ENCODE measurements at regions not wholly inside any gene's neighbourhood (a gene's known extent, or its start where the extent isn't known, plus 50 kb on each side); places are given as distances from the start of the nearest gene placed in this dataset.

DNA sequence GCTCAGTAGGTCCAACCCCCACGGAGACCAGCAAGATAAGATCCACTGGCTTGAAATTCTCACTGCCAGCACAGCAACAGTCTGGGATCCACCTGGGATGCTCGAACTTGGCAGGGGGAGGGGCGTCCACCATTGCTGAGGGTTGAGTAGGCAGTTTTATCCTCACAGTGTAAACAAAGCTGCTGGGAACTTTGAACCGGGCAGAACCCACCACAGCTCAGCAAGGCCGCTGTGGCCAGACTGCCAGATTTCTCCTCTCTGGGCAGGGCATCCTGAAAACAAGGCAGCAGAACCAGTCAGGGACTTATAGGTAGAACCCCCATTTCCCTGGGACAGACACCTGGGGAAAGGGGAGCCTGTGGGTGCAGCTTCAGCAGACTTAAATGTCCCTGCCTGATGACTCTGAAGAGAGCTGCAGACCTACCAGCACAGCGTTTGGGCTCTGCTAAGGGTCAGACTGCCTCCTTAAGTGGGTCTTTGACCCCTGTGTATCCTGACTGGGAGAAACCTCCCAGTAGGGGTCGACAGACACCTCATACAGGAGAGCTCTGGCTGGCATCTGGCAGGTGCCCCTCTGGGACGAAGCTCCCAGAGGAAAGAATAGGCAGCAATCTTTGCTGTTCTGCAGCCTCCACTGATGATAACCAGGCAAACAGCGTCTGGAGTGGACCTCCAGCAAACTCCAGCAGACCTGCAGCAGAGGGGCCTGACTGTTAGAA is 782.4 kb upstream of the EYS start:
- H3K4me3 ChIP-seq (ENCODE audit: control insufficient read depth, low read depth, low read length) = no peak overlapping the region
- no peak for DNase-seq (ENCODE audit: low read depth)
- TF ChIP-seq, protein P1, sequence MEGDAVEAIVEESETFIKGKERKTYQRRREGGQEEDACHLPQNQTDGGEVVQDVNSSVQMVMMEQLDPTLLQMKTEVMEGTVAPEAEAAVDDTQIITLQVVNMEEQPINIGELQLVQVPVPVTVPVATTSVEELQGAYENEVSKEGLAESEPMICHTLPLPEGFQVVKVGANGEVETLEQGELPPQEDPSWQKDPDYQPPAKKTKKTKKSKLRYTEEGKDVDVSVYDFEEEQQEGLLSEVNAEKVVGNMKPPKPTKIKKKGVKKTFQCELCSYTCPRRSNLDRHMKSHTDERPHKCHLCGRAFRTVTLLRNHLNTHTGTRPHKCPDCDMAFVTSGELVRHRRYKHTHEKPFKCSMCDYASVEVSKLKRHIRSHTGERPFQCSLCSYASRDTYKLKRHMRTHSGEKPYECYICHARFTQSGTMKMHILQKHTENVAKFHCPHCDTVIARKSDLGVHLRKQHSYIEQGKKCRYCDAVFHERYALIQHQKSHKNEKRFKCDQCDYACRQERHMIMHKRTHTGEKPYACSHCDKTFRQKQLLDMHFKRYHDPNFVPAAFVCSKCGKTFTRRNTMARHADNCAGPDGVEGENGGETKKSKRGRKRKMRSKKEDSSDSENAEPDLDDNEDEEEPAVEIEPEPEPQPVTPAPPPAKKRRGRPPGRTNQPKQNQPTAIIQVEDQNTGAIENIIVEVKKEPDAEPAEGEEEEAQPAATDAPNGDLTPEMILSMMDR (IDR thresholded peaks at IDR 0.05; ENCODE audit: control insufficient read depth, insufficient read depth, low read depth, low read length, missing control alignments) = no peak

- H3K4me3 ChIP-seq (ENCODE audit: control insufficient read depth, low read depth, low read length) = no peak overlapping the region
- DNase-seq (ENCODE audit: low read depth) = no peak
- TF ChIP-seq, protein P1 (IDR thresholded peaks at IDR 0.05; ENCODE audit: control insufficient read depth, insufficient read depth, low read depth, low read length, missing control alignments) = no peak
Observed at GRCh38 chr6:66481216-66481615, 774.2 kb upstream of the EYS start.

- TF ChIP-seq, protein P1 (IDR thresholded peaks at IDR 0.05; ENCODE audit: control insufficient read depth, insufficient read depth, low read depth, low read length, missing control alignments) = no peak
- H3K4me3 ChIP-seq (ENCODE audit: control insufficient read depth, low read depth, low read length) = no peak overlapping the region
- no peak for DNase-seq (ENCODE audit: low read depth)
Observed at GRCh38 chr6:66478705-66479104, 771.7 kb upstream of the EYS start.

DNA sequence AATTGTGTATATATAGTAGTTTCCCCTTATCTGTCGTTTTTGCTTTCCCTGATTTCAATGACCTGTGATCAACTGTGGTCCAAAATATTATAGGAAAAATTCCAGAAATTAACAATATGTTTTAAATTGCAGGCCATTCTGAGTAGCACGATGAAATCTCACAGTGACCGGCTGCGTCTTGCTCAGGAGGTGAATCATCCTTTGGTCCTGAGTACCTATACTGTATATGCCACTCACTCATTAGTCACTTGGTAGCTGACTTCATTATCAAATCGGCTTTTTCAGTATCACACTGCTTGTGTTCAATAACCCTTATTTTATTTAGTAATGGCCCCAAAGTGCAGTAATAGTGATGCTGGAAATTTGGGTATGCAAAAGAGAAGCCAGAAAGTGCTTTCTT is 728.3 kb upstream of the EYS start:
- DNase-seq (ENCODE audit: low read depth) = no peak
- H3K4me3 ChIP-seq (ENCODE audit: control insufficient read depth, low read depth, low read length) = no peak overlapping the region
- TF ChIP-seq, protein P1 (IDR thresholded peaks at IDR 0.05; ENCODE audit: control insufficient read depth, insufficient read depth, low read depth, low read length, missing control alignments) = no peak

DNA sequence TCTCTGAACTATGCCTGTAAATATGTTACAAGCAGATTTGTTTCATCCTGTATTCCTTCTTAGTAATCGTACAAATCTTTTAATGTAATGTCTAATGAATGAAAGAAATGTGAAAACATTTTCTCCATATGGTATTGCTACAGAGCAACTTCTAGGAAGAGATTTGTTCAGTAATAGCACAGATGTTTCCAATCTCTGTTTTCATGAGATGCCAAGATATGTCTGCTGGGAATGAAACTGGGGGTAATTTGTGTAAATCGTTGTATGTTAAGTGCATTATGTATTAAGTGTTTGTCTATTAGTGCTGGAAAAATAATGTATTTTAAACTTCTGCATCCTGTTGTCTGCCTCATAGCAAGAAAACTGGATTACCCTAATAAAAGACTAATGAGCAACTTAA is 722.2 kb upstream of the EYS start:
- TF ChIP-seq, protein P1 (IDR thresholded peaks at IDR 0.05; ENCODE audit: control insufficient read depth, insufficient read depth, low read depth, low read length, missing control alignments) = no peak
- no peak for DNase-seq (ENCODE audit: low read depth)
- H3K4me3 ChIP-seq (ENCODE audit: control insufficient read depth, low read depth, low read length) = no peak overlapping the region

DNA sequence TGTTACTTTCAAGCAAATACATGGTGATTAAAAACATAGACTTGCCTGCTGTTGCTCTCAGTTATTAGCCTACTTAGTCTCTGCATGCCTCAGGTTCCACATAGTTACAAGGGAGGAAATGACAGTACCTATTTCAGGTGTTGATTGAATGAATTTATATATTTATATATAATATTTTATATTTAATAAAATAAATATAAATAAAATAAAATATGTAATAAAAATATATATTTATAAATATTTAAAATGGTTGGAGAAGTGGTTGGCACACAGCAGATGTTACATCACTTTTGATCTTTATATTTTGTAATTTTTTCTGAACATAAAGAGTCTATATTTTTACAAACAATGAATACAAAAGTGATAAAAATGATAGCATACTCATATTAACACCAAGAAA is 716.0 kb upstream of the EYS start:
- no peak overlapping the region for H3K4me3 ChIP-seq (ENCODE audit: control insufficient read depth, low read depth, low read length)
- no peak for DNase-seq (ENCODE audit: low read depth)
- TF ChIP-seq, protein P1 (IDR thresholded peaks at IDR 0.05; ENCODE audit: control insufficient read depth, insufficient read depth, low read depth, low read length, missing control alignments) = no peak

All from AG09309 (cell line).